ENCODE measurements at regions not wholly inside any gene's neighbourhood (a gene's known extent, or its start where the extent isn't known, plus 50 kb on each side); places are given as distances from the start of the nearest gene placed in this dataset.

GRCh38 chrY:12421788-12422124 lies 279.3 kb upstream of the USP9Y start (continued):
- TF ChIP-seq ZNF317 (CRISPR knock-in tag; IDR thresholded peaks at IDR 0.05; ENCODE audit: borderline replicate concordance, low read depth): no peak
- TF ChIP-seq, protein P1, sequence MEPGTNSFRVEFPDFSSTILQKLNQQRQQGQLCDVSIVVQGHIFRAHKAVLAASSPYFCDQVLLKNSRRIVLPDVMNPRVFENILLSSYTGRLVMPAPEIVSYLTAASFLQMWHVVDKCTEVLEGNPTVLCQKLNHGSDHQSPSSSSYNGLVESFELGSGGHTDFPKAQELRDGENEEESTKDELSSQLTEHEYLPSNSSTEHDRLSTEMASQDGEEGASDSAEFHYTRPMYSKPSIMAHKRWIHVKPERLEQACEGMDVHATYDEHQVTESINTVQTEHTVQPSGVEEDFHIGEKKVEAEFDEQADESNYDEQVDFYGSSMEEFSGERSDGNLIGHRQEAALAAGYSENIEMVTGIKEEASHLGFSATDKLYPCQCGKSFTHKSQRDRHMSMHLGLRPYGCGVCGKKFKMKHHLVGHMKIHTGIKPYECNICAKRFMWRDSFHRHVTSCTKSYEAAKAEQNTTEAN (CRISPR knock-in tag; IDR thresholded peaks at IDR 0.05): no peak
- no peak for TF ChIP-seq GRHL2 (CRISPR knock-in tag; IDR thresholded peaks at IDR 0.05; ENCODE audit: insufficient replicate concordance, severe bottlenecking)
- no peak for TF ChIP-seq ESRRA (CRISPR knock-in tag; IDR thresholded peaks at IDR 0.05; ENCODE audit: borderline replicate concordance)
- TF ChIP-seq, protein P2, sequence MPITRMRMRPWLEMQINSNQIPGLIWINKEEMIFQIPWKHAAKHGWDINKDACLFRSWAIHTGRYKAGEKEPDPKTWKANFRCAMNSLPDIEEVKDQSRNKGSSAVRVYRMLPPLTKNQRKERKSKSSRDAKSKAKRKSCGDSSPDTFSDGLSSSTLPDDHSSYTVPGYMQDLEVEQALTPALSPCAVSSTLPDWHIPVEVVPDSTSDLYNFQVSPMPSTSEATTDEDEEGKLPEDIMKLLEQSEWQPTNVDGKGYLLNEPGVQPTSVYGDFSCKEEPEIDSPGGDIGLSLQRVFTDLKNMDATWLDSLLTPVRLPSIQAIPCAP (CRISPR knock-in tag; IDR thresholded peaks at IDR 0.05): no peak

DNA sequence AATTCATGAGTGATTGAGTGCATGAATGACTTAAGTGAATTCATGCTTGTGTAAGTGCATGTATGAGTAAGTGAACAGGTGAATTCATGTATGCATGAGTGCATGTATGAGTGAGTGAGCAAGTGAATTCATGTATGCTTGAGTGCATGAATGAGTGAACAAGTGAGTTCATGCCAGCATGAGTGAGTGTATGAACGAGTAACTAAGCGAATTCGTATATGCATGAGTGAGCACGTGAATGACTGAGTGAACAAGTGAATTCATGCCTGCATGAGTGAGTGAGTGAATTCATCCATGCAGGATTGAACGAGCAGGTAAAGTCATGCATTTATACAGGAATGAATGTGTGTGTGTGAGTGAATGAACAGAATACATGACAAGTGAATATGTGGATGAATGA lies 278.5 kb upstream of the USP9Y start:
- ATAC-seq (no peak), DNase-seq (ENCODE audit: low spot score) (no peak)
- Mint-ChIP-seq H3K4me3 (no peak overlapping the region), H3K27ac (no peak overlapping the region), H3K27me3 (ENCODE audit: low read depth) (peaks cover 48% of the 10 kb centered on the region), H3K4me1 (no peaks in the 10 kb centered on the region), H3K36me3 (peaks cover 18% of the 10 kb centered on the region), H3K9me3 (peaks cover 33% of the 10 kb centered on the region)
- TF ChIP-seq, protein P3, sequence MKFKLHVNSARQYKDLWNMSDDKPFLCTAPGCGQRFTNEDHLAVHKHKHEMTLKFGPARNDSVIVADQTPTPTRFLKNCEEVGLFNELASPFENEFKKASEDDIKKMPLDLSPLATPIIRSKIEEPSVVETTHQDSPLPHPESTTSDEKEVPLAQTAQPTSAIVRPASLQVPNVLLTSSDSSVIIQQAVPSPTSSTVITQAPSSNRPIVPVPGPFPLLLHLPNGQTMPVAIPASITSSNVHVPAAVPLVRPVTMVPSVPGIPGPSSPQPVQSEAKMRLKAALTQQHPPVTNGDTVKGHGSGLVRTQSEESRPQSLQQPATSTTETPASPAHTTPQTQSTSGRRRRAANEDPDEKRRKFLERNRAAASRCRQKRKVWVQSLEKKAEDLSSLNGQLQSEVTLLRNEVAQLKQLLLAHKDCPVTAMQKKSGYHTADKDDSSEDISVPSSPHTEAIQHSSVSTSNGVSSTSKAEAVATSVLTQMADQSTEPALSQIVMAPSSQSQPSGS (CRISPR knock-in tag; IDR thresholded peaks at IDR 0.05; ENCODE audit: borderline replicate concordance, low read depth): no peak
- TF ChIP-seq KAT7 (CRISPR knock-in tag; IDR thresholded peaks at IDR 0.05; ENCODE audit: borderline replicate concordance) (no peak), ZNF263 (CRISPR knock-in tag; IDR thresholded peaks at IDR 0.05; ENCODE audit: low read depth) (no peak), CREM (CRISPR knock-in tag; IDR thresholded peaks at IDR 0.05) (no peak), SMAD4 (CRISPR knock-in tag; IDR thresholded peaks at IDR 0.05) (no peak), CBFB (CRISPR knock-in tag; IDR thresholded peaks at IDR 0.05; ENCODE audit: low read depth) (no peak)
- TF ChIP-seq, protein P4, sequence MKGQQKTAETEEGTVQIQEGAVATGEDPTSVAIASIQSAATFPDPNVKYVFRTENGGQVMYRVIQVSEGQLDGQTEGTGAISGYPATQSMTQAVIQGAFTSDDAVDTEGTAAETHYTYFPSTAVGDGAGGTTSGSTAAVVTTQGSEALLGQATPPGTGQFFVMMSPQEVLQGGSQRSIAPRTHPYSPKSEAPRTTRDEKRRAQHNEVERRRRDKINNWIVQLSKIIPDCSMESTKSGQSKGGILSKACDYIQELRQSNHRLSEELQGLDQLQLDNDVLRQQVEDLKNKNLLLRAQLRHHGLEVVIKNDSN (CRISPR knock-in tag; IDR thresholded peaks at IDR 0.05): no peak
- TF ChIP-seq, protein P5, sequence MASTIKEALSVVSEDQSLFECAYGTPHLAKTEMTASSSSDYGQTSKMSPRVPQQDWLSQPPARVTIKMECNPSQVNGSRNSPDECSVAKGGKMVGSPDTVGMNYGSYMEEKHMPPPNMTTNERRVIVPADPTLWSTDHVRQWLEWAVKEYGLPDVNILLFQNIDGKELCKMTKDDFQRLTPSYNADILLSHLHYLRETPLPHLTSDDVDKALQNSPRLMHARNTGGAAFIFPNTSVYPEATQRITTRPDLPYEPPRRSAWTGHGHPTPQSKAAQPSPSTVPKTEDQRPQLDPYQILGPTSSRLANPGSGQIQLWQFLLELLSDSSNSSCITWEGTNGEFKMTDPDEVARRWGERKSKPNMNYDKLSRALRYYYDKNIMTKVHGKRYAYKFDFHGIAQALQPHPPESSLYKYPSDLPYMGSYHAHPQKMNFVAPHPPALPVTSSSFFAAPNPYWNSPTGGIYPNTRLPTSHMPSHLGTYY (CRISPR knock-in tag; IDR thresholded peaks at IDR 0.05): no peak
- POLR2A ChIA-PET: no interaction called here
- CTCF ChIA-PET: no interaction called here

DNA sequence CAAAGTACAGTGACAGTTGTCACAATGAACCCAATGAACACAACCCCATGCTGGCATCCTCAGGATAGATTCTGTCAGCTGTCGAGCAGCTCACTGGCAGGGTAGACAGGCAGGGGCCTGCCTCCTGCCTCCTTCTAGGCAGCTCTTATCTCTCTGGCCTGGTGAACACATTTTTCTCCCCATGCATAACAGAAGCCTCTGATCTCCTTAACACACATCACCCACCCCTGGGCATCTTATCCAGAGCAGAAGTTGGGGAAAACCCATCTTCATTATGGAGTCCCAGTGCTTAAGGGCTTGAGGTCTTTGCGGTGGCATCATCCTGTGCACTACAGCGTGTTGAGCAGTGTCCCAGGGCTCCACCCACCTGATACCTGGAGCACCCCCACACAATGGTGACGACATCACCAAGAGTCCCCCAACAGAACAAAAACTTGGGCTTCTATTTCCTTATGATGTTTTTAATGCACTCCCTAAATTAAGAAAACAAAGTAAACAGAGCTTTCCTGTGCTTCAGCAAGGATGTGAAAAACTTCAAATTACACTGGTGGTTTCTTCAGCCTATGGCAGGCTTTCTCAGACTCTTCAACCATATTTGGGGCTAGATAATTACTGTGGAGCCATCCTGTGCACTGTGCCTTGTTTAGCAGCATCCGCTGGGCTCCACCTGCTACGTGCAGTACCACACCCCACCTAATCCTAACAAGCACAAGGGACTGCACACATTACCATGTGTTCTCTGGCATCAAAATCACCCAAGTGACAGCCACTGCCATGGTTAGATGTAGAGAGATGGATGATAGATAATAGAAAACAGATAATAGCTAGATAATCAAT lies 277.4 kb upstream of the USP9Y start:
- Mint-ChIP-seq H3K27ac (no peak overlapping the region), H3K4me3 (no peak overlapping the region), H3K36me3 (peaks cover 15% of the 10 kb centered on the region), H3K9me3 (peaks cover 30% of the 10 kb centered on the region), H3K4me1 (no peaks in the 10 kb centered on the region), H3K27me3 (ENCODE audit: low read depth) (peaks cover 52% of the 10 kb centered on the region)
- ChIA-PET CTCF (no interaction called here), POLR2A (no interaction called here)
- DNase-seq (ENCODE audit: low spot score) (no peak), ATAC-seq (no peak)
- TF ChIP-seq ESRRA (CRISPR knock-in tag; IDR thresholded peaks at IDR 0.05; ENCODE audit: borderline replicate concordance) (no peak), TEAD1 (CRISPR knock-in tag; IDR thresholded peaks at IDR 0.05) (no peak), JUN (CRISPR knock-in tag; IDR thresholded peaks at IDR 0.05) (no peak), PRRX2 (CRISPR knock-in tag; IDR thresholded peaks at IDR 0.05) (no peak)
